ENCODE measurements at regions not wholly inside any gene's neighbourhood (a gene's known extent, or its start where the extent isn't known, plus 50 kb on each side); places are given as distances from the start of the nearest gene placed in this dataset.
"Not testable (repeated sequence)": the region's sequence is repeated elsewhere in the genome, so short reads cannot be mapped to it uniquely, and the experiment has no call there.

DNA sequence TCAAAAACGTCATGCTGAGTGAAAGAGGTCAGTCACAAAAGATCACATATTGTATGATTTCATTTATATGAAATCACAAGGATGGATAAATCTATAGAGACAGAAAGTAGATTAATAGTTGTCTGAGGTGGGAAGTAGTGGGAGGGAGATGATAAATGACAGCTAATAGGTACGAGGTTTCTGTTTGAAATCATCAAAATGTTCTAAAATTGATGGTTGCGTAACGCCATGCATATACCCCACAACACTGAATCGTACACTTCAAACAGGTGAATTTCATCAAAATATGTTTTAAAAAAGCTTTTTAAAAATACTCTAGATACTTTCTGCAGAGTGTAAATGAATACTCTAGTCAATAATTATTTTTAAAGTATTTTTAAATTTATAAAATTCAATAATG lies 303.0 kb upstream of the STAC start:
- no peak for DNase-seq
- ATAC-seq = no peak

DNA sequence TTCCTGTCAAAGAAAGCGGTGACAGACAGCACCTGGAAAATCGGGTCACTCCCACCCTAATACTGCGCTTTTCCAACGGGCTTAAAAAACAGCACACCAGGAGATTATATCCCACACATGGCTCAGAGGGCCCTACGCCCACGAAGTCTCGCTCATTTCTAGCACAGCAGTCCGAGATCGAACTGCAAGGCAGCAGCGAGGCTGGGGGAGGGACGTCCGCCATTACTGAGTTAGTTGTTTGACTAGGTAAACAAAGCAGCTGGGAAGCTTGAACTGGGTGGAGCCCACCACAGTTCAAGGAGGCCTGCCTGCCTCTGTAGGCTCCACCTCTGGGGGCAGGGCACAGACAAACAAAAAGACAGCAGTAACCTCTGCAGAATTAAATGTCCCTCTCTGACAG lies 297.3 kb upstream of the STAC start:
- ATAC-seq, DNase-seq: not testable (repeated sequence)

GRCh38 chr3:36095238-36095637 lies 285.1 kb upstream of the STAC start:
- no peak for ATAC-seq
- no peak for DNase-seq

GRCh38 chr3:36097209-36097608 lies 283.1 kb upstream of the STAC start:
- ATAC-seq (no peak), DNase-seq (no peak)

DNA sequence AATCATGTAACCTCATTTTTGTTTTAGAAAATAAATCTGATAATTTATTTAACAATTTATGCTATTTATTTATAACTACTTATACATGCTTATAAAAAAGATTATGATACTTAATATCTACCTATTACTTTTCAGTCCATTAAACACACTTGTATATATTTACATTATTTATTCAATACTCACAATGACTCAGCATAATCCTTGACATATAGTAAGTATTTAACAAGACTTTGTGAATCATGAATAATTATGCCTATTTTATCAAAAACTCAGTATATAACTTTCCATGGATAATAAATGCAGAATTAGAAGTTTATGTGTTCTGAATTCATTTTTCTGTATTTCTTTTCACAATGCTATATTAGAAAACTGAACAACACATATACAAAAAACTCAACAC lies 266.0 kb upstream of the STAC start:
- DNase-seq = no peak

DNA sequence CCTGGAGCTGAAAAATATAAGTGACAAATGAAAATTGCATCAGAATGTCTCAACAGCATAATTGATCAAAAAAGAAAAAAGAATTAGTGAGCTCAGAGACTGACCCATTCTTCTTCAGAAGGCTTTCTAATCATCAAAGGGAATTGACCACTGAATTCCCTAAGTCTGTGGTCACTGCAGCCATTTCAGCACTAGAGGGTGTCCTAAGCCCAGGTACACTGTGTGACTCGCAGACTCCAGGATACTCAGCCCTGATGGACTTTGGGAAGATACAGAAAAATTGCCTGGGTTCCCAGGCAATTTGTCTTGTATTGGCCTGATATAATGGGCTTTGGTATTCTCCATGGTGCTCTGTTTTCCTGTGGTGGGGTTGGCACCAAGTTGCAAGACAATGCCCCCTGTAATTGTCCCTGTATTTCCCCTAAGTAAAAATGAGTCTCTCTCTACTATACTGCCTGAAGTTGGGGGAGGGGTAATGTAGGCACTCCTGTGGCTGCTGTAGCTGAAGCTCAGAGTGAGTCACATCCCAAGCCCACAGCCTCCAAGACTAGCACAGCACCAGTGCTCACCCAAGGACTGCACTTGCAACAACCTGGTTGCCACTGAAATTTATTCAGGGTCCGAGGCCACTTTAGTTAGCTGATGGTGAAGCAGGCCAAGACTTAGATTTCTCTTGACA lies 256.0 kb upstream of the STAC start:
- ATAC-seq (no peak), DNase-seq (no peak)

More for the DNA sequence above, 266.0 kb upstream of the STAC start:
- no peak for ATAC-seq

DNA sequence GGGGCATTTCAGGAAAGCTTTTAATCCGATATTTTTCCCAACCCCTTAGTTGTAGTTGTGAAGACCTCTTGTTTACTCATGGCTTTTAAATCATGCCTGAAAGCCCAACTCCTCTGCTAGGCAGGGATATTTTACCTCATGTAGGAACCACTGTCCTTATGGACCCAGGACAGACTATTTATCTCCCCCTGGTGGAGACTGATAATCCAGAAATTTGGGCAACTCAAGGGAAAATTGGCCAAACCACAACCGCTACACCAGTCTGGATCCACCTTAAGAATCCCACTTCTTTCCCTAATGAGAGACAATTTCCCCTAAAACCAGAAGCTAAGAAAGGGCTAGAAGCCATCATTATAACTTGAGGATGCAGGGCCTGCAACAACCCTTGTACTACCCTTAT lies 248.1 kb upstream of the STAC start:
- no peak for DNase-seq
- no peak for ATAC-seq

DNA sequence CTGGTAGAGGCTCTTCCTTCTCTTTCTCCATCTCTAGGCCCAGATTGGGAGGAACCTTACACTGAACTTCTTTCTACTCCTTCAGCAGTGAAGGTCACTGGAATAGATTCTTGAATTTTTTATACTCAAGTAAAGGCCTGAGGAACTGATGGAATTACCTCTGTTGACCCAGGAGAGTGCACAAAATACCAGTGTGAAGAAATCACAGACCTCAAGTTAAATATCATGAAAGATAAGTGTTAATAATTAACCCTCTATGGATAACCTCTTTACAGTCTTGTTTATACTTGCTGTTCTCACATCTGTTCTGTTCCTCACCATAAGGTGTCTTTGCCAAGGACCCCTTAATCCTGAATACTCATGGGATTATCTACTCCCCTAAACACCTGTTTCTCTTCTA lies 244.4 kb upstream of the STAC start:
- no peak for DNase-seq

DNA sequence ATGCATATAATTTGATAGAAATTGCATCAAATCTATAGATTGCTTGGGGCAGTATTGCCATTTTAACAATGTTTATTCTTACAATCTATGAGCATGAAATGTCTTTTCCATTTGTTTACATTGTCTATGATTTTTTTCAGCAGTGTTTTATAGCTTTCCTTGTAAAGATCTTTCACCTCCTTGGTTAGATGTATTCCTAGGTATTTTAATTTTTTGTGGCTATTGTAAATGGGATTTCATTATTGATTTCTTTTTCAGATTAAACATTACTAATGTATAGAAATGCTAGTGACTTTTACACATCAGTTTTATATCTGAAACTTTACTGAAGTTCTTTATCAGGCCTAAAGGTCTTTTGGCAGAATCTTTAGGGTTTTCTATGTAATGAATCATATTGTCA lies 237.6 kb upstream of the STAC start:
- DNase-seq = no peak
- no peak for ATAC-seq

More for the DNA sequence above, 244.4 kb upstream of the STAC start:
- ATAC-seq = no peak

DNA sequence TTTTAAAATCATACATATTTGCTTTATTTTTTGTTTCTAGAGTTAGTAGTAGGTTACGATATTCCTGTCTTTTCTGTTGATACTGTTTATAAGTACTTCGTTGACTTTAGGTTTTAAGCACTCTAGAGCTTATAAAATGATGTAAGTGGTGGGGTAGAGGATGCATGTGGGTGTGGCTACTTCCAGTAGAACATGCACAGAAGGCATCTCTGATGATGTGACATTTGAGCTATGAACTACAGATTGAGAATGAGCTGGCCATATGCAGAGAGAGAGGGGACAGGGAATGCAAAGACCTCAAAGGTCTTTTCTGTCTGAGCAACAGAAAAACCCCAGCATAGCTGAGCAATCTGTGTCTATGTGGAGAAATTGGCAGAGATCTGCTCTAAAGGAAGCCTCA lies 233.9 kb upstream of the STAC start:
- DNase-seq (no peak), ATAC-seq (no peak)

DNA sequence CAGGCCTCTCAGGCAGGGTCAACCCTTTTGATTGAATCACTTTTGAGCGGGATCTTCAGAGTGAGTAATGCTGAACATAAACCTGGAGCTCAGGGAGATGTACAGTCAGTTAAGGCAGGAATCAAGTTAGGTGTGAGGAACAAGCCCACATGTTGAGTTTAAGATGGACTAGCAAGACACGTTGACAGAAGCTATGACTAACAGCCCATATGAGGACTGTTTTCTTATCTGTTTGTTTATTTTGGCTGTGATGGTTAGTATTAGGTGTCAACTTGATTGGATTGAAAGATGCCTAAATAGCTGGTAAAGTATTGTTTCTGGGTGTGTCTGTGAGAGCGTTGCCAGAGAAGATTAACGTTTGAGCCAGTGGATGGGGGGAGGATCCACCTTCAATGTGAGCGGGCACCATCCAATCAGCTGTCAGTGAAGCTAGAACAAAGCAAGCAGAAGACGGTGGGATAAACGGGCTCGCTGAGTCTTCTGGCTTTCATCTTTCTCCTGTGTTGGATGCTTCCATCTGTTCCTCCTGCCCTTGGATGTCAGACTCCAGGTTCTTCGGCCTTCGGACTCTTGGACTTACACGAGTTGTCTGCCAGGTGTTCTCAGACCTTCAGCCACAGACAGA lies 232.3 kb upstream of the STAC start:
- DNase-seq (no peak), ATAC-seq (no peak)

DNA sequence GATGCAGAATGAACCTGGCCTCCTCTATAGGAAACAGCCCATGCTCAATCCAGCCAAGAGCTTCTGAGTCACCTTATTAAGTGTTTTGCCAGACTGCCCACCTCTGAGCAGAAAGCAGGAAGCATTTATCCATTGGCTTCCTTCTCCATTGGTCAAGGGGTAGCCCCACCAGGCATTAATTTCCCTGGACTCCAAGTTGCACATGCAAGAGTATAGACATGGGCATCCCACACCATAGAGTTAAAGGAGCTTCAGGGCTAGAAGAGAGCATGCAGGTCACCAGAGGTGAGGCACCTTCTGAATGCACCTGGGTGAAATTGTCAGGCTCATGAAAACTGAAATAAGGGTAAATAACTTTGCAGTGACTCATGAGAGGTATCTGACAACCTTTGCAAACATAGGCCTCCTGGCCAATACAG lies 230.8 kb upstream of the STAC start:
- ATAC-seq = no peak
- DNase-seq = no peak

GRCh38 chr3:36155515-36155914 lies 224.8 kb upstream of the STAC start:
- ATAC-seq (no peak), DNase-seq (no peak)

DNA sequence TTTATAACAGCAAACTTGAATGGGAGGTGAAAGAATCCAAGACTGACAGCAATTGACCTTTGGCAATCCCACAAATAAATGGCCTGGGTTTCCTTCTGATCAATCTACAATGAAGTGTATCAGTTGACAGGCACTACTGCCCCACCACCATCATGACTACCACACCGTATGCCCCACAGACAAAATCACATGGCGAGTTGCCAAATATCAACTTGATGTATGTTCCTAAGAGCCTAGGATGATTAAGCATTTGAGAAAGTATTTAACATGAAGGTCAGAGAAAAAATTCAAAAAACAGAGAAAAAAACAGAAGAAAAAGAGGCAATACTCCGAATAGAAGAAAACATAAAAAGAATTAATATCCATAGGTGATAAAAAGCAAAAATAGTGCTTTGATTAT lies 215.9 kb upstream of the STAC start:
- no peak for DNase-seq
- no peak for ATAC-seq

GRCh38 chr3:36165509-36166290 lies 214.6 kb upstream of the STAC start:
- ATAC-seq = no peak
- DNase-seq = no peak

GRCh38 chr3:36166477-36166876 lies 213.8 kb upstream of the STAC start:
- DNase-seq = no peak
- no peak for ATAC-seq

- DNase-seq = no peak
- ATAC-seq = no peak
These were observed 207.6 kb upstream of the STAC start for GRCh38 chr3:36172699-36173098.

DNA sequence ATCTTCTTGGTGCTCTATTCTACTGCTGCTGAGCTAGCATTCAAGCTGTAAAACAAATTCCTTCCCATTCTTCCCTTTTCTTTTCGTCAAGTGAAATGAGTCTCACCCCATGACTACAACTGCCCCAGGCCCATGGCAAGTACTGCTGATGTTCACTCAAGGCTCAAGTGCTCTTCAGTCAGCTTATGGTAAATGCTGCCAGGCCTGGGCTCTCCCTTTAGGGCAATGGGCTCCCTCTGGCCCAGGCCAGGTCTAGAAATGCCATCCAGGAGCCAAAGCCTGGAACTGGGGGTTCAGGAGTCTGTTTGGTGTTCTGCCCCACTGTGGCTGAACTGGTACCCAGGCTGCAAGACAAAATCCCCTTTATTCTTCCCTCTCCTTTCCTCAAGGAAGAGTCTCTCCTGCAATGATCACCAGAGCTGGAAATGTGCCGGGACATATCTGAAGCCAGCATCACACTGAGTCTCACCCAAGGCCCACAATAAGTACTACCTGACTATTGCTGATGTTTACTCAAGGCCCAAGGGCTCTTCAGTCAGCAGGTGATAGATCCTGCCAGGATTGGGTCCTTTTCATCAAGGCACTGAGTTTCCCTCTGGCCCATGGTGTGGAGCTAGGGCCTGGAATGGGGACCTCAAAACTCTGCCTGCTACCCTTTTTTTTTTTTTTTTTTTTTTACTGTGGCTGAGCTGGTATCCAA lies 205.0 kb upstream of the STAC start:
- no peak for ATAC-seq
- DNase-seq = no peak

DNA sequence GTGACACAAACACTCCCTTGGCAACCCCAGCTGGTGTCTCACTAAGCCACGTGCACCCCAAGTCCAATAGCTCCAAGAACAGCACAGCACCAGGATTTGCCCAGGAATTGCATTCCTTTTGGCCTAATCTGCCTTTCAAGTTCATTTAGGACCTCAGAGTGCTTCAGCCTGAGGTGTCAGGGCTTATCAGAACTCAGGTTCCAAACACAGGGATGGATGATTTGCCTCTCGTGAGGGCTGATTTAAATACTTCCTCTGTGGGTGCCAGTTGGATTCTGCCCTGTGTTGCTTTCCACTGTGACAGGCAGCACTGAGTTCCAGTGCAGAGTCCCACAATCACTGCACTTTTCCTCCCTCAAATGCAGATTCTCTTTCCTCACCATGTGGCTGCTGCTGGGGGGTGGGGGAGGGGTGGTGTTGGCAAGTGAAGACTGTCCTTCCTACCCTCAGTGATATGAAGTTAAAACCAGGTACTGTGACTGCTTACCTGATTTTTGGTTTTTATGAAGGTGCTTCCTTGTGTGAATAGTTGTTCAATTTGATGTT lies 204.3 kb upstream of the STAC start:
- DNase-seq (no peak), ATAC-seq (no peak)

- DNase-seq (no peak), ATAC-seq (no peak)
These were observed 202.3 kb upstream of the STAC start for GRCh38 chr3:36178018-36178417.

DNA sequence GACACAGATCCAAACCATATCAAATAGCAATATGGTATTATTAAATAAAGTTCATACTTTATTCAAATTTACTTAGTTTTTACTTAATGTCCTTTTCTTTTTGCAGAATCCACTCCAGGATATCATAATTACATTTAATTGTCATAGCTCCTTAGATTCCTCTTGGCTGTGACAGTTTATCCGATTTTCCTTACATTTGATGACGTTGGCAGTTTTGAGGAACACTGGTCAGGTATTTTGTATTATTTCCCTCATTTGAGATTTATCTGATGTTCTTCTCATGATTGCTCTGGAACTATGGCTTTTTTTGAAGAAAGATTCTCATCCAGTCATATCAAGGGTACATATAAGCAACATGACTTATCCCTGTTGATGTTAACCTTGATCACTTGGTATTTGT lies 198.3 kb upstream of the STAC start:
- ATAC-seq (no peak), DNase-seq (no peak)

DNA sequence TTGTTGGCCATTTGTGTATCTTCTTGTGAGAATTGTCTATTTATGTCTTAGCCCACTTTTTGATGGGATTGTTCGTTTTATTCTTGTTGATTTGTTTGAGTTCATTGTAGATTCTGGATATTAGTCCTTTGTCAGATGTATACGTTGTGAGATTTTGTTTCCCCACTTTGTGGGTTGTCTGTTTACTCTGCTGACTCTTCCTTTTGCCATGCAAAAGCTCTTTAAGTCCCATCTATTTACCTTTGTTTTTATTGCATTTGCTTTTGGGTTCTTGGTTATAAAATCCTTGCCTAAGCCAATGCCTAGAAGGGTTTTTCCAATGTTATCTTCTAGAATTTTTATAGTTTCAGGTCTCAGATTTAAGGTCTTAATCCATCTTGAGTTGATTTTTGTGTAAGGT lies 193.1 kb upstream of the STAC start:
- not testable (repeated sequence) for DNase-seq, ATAC-seq

DNA sequence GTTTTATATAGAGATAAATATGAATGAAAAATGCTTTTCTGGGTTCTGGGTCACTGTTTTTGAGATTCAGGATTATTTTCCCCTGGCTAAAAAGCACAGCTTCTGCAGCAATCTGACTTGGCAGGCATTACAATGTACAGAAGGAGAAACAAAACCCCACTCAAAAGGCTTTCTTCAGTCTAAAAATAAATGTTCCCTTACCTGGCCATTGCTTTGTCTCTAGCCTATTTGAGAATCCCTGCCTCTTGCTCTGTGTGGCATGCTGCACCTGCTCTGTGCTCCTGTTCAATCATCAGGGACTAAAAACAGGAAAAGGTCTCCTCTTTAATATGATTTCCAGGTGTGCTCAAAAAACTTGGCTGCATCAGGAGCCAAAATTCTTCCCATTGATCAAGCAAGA lies 187.4 kb upstream of the STAC start:
- DNase-seq (no peak), ATAC-seq (no peak)
